A549 (cell line): ENCODE measurements at regions not wholly inside any gene's neighbourhood (a gene's known extent, or its start where the extent isn't known, plus 50 kb on each side); places are given as distances from the start of the nearest gene placed in this dataset.

ENCODE experiments used
- ATAC-seq, 2 experiments: fragments of 200-7000 bp in 1 of 2; fragments of >200 bp in 1 of 2; cut with Nextera tagmentation in 1 of 2; cut with Tn5 transposase in 1 of 2; 3 replicates each; pipeline versions ENCODE4 v1.8.0 to v1.9.1; 2018 to 2020; ENCODE audit warnings: mild to moderate bottlenecking in 1 of 2, moderate library complexity in 1 of 2
- CTCF ChIA-PET: fragments of 300-600 bp; sonication (Branson Sonifier 250); formaldehyde crosslinking; extraction: SDS; loops from one replicate; lab custom pipeline; 2021; ENCODE audit warnings: antibody characterized with exemption, inconsistent platforms; lab: Yijun Ruan, JAX
- POLR2A ChIA-PET: fragments of 350-600 bp; formaldehyde crosslinking; extraction: SDS; loops from one replicate; lab custom pipeline; 2021; ENCODE audit warnings: antibody characterized with exemption, inconsistent platforms; lab: Yijun Ruan, JAX
- DNase-seq, 2 experiments: peaks; one replicate each; pipeline versions ENCODE4 v3.0.0 to v3.0.0-alpha.2; 2011 to 2016; ENCODE audit warnings: low read depth in 1 of 2, low spot score in 1 of 2
- FAIRE-seq: peaks from 2 replicates; lab custom pipeline; 2011; peaks lifted over from hg19 to GRCh38; lab: Jason Lieb, UNC
- H3K27ac ChIP-seq, 2 experiments: fragments of >200 bp; sonication (Bioruptor Twin); formaldehyde crosslinking; 3 replicates each; pipeline ENCODE4 v1.5.1; 2016 to 2017
- H3K4me1 ChIP-seq: fragments of >200 bp; sonication (Bioruptor Twin); formaldehyde crosslinking; 3 replicates; pipeline ENCODE4 v1.6.1; 2016
- H3K4me2 ChIP-seq: fragments of >200 bp; sonication (Bioruptor Twin); formaldehyde crosslinking; 3 replicates; pipeline ENCODE4 v1.6.1; 2016
- H3K4me3 ChIP-seq: fragments of >200 bp; sonication (Bioruptor Twin); formaldehyde crosslinking; 3 replicates; pipeline ENCODE4 v1.5.1; 2016
- H3K9me3 ChIP-seq: fragments of >200 bp; sonication (Bioruptor Twin); formaldehyde crosslinking; 3 replicates; pipeline ENCODE4 v1.6.1; 2016
- BHLHE40 ChIP-seq: IDR thresholded peaks from 2 replicates; pipeline ENCODE4 v1.6.1; 2012; ENCODE audit warnings: low read depth, low read length, inconsistent platforms
- CBX2 ChIP-seq: fragments of 200-600 bp; sonication (generic); IDR thresholded peaks from 2 replicates; pipeline ENCODE4 v1.6.1; 2016; ENCODE audit warnings: low read depth, mild to moderate bottlenecking, borderline replicate concordance
- CHD2 ChIP-seq: fragments of 150-350 bp; IDR thresholded peaks from 2 replicates; pipeline ENCODE4 v1.6.1; 2014; ENCODE audit warnings: low read length; ENCODE audit not compliant: partially characterized antibody
- CHD4 ChIP-seq: fragments of 200-600 bp; sonication (generic); IDR thresholded peaks from 2 replicates; pipeline ENCODE4 v1.6.1; 2016; ENCODE audit warnings: antibody characterized with exemption, mild to moderate bottlenecking, borderline replicate concordance
- EHF ChIP-seq: fragments of 250-450 bp; sonication (Bioruptor Pico); IDR thresholded peaks from 2 replicates; pipeline ENCODE4 v1.5.0; 2020; ENCODE audit warnings: mild to moderate bottlenecking
- EP300 ChIP-seq, 2 experiments: fragments of >200 bp; sonication (Bioruptor Twin); formaldehyde crosslinking; IDR thresholded peaks; 2 replicates in 1 of 2; 3 replicates in 1 of 2; pipeline ENCODE4 v1.6.1; 2016 to 2017
- FOSB ChIP-seq: fragments of 250-450 bp; sonication (Bioruptor Pico); IDR thresholded peaks from 2 replicates; pipeline ENCODE4 v1.5.0; 2020; ENCODE audit warnings: mild to moderate bottlenecking, moderate library complexity
- FOXS1 ChIP-seq: fragments of 250-450 bp; sonication (Bioruptor Pico); IDR thresholded peaks from 2 replicates; pipeline ENCODE4 v1.5.0; 2020; ENCODE audit warnings: mild to moderate bottlenecking, moderate library complexity
- HDAC2 ChIP-seq: fragments of 200-600 bp; sonication (generic); IDR thresholded peaks from 2 replicates; pipeline ENCODE4 v1.6.1; 2016
- HEYL ChIP-seq: fragments of 250-450 bp; sonication (Bioruptor Pico); IDR thresholded peaks from 2 replicates; pipeline ENCODE4 v1.8.0; 2021; ENCODE audit warnings: mild to moderate bottlenecking, moderate library complexity
- HOXB5 ChIP-seq: fragments of 250-450 bp; sonication (Bioruptor Pico); IDR thresholded peaks from 2 replicates; pipeline ENCODE4 v1.5.0; 2020; ENCODE audit warnings: mild to moderate bottlenecking, moderate library complexity
- JUN ChIP-seq, 2 experiments: fragments of >200 bp; sonication (Bioruptor Twin); formaldehyde crosslinking; IDR thresholded peaks; 2 replicates in 1 of 2; 3 replicates in 1 of 2; pipeline ENCODE4 v1.6.1; 2016 to 2017
- JUNB ChIP-seq: fragments of >200 bp; sonication (Bioruptor Twin); formaldehyde crosslinking; IDR thresholded peaks from 2 replicates; pipeline ENCODE4 v1.6.1; 2016
- KDM1A ChIP-seq: fragments of 200-600 bp; sonication (generic); IDR thresholded peaks from 2 replicates; pipeline ENCODE4 v1.6.1; 2016; ENCODE audit warnings: low read depth, mild to moderate bottlenecking
- NPAS2 ChIP-seq: fragments of 250-450 bp; sonication (Bioruptor Pico); IDR thresholded peaks from 2 replicates; pipeline ENCODE4 v1.8.0; 2022; ENCODE audit warnings: mild to moderate bottlenecking, moderate library complexity, borderline replicate concordance
- PHF8 ChIP-seq: fragments of 200-600 bp; sonication (generic); IDR thresholded peaks from 2 replicates; pipeline ENCODE4 v1.6.1; 2016; ENCODE audit warnings: low read depth, mild to moderate bottlenecking, antibody characterized with exemption, moderate library complexity, borderline replicate concordance
- POLR2A ChIP-seq: IDR thresholded peaks from 2 replicates; pipeline ENCODE4 v1.6.1; 2012; ENCODE audit warnings: mild to moderate bottlenecking, low read length
- POLR2AphosphoS2 ChIP-seq: conservative IDR thresholded peaks from 2 replicates; pipeline ENCODE4 v1.6.1; 2012; ENCODE audit warnings: low read length, improper control_type of control experiment, inconsistent platforms
- RARB ChIP-seq: fragments of 250-450 bp; sonication (Bioruptor Pico); IDR thresholded peaks from 2 replicates; pipeline ENCODE4 v1.8.0; 2021; ENCODE audit warnings: mild to moderate bottlenecking, moderate library complexity
- TP53 ChIP-seq: fragments of 250-450 bp; sonication (Bioruptor Pico); IDR thresholded peaks from 2 replicates; pipeline ENCODE4 v1.5.0; 2021; ENCODE audit warnings: mild to moderate bottlenecking, moderate library complexity
- ZC3H11A ChIP-seq: fragments of 450-650 bp; IDR thresholded peaks from 2 replicates; pipeline ENCODE4 v1.6.1; 2014; ENCODE audit warnings: antibody characterized with exemption, mild to moderate bottlenecking
- ZFP36 ChIP-seq: fragments of 450-650 bp; IDR thresholded peaks from 2 replicates; pipeline ENCODE4 v1.6.1; 2014; ENCODE audit warnings: borderline replicate concordance; ENCODE audit not compliant: partially characterized antibody
- WGBS: methylation state at CpG from one replicate; pipeline ENCODE4 v1.1.6; 2017; ENCODE audit errors: missing lambda C conversion rate; 5-methylcytosine and 5-hydroxymethylcytosine counted together
- TF ChIP-seq, protein P1 (sequence below): fragments of 200-600 bp; sonication (generic); IDR thresholded peaks from 2 replicates; pipeline ENCODE4 v1.6.1; 2016; ENCODE audit warnings: antibody characterized with exemption, mild to moderate bottlenecking, moderate library complexity
- TF ChIP-seq, protein P2 (sequence below): IDR thresholded peaks from 2 replicates; pipeline ENCODE4 v1.6.1; 2012; ENCODE audit warnings: low read depth, borderline replicate concordance
- TF ChIP-seq, protein P3 (sequence below): fragments of 150-350 bp; IDR thresholded peaks from 2 replicates; pipeline ENCODE4 v1.6.1; 2014; ENCODE audit warnings: low read depth, mild to moderate bottlenecking, low read length
- TF ChIP-seq, protein P4 (sequence below): IDR thresholded peaks from 2 replicates; pipeline ENCODE4 v1.6.1; 2012

DNA sequence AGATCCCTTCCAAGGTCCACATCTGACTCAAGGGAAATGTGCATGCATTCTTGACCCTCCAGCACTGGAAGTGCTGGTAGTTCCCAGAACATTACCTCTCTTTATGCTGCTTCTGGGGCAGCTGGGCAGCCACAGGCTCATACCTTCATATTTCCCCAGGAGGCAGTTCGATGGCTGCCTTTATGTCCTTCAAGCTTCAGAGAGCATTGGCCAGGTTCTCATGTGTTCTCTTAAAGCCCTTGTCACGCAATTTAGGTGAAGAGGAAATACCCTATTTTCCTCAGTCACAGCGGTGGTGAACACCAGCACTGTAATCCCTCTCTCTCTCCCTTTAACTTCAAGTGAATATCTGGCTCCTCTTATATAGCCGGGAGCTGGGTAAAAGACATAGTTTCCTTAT lies 134.3 kb downstream of the MID1IP1 start:
- no peak overlapping the region for H3K4me3 ChIP-seq
- no peak for FAIRE-seq

DNA sequence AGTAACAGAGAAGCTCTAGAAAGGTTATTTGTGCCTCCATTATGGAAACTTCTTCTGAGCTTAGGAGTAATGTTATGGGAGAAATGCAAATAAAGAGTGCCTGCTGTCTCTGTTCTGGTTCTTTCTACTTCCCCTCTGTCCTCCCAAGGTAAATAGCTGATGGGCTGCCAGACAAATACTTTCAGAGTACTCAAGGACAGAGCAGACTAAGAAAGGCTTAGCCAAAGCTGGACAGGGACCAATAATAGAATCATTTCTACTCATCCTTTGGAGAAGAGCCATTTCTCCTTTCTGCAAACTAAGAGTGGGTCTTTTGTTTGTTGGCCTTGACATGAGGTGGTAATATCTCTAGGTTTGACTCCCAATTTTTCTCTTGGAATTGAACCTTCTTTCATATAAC lies 136.1 kb downstream of the MID1IP1 start:
- FAIRE-seq (no peak), DNase-seq (no peak), ATAC-seq (no peak)
- TF ChIP-seq, protein P1, sequence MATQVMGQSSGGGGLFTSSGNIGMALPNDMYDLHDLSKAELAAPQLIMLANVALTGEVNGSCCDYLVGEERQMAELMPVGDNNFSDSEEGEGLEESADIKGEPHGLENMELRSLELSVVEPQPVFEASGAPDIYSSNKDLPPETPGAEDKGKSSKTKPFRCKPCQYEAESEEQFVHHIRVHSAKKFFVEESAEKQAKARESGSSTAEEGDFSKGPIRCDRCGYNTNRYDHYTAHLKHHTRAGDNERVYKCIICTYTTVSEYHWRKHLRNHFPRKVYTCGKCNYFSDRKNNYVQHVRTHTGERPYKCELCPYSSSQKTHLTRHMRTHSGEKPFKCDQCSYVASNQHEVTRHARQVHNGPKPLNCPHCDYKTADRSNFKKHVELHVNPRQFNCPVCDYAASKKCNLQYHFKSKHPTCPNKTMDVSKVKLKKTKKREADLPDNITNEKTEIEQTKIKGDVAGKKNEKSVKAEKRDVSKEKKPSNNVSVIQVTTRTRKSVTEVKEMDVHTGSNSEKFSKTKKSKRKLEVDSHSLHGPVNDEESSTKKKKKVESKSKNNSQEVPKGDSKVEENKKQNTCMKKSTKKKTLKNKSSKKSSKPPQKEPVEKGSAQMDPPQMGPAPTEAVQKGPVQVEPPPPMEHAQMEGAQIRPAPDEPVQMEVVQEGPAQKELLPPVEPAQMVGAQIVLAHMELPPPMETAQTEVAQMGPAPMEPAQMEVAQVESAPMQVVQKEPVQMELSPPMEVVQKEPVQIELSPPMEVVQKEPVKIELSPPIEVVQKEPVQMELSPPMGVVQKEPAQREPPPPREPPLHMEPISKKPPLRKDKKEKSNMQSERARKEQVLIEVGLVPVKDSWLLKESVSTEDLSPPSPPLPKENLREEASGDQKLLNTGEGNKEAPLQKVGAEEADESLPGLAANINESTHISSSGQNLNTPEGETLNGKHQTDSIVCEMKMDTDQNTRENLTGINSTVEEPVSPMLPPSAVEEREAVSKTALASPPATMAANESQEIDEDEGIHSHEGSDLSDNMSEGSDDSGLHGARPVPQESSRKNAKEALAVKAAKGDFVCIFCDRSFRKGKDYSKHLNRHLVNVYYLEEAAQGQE = no peak
- TF ChIP-seq FOSB (CRISPR knock-in tag) (no peak), EHF (CRISPR knock-in tag) (no peak), ZC3H11A (no peak), RARB (no peak), TP53 (CRISPR knock-in tag) (no peak), HOXB5 (no peak), CHD4 (no peak), POLR2A (no peak), ZFP36 (no peak), EP300 (IDR thresholded peaks at IDR 0.05) (no peak), FOXS1 (no peak), CBX2 (no peak), PHF8 (no peak)
- TF ChIP-seq, protein P2, sequence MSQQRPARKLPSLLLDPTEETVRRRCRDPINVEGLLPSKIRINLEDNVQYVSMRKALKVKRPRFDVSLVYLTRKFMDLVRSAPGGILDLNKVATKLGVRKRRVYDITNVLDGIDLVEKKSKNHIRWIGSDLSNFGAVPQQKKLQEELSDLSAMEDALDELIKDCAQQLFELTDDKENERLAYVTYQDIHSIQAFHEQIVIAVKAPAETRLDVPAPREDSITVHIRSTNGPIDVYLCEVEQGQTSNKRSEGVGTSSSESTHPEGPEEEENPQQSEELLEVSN = no peak
- TF ChIP-seq, protein P3, sequence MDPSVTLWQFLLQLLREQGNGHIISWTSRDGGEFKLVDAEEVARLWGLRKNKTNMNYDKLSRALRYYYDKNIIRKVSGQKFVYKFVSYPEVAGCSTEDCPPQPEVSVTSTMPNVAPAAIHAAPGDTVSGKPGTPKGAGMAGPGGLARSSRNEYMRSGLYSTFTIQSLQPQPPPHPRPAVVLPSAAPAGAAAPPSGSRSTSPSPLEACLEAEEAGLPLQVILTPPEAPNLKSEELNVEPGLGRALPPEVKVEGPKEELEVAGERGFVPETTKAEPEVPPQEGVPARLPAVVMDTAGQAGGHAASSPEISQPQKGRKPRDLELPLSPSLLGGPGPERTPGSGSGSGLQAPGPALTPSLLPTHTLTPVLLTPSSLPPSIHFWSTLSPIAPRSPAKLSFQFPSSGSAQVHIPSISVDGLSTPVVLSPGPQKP = no peak
- Histone ChIP-seq H3K27ac (no peak overlapping the region), H3K9me3 (no peaks in the 10 kb centered on the region), H3K4me1 (no peaks in the 10 kb centered on the region), H3K4me3 (no peak overlapping the region), H3K4me2 (no peak overlapping the region)
- CTCF ChIA-PET = interaction anchor here (0.6 kb wide), 1 partner anchor 10 kb away, joined by 3 read pairs; no protein-coding TSS in a partner anchor
- POLR2A ChIA-PET = no interaction called here

More for the DNA sequence above, 134.3 kb downstream of the MID1IP1 start:
- Histone ChIP-seq H3K4me2 (no peak overlapping the region), H3K9me3 (no peaks in the 10 kb centered on the region), H3K27ac (no peak overlapping the region), H3K4me1 (no peaks in the 10 kb centered on the region)
- TF ChIP-seq HEYL (CRISPR knock-in tag) = no peak
- TF ChIP-seq, protein P4, sequence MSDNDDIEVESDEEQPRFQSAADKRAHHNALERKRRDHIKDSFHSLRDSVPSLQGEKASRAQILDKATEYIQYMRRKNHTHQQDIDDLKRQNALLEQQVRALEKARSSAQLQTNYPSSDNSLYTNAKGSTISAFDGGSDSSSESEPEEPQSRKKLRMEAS = no peak
- TF ChIP-seq, protein P1 = no peak
- no peak for TF ChIP-seq CBX2
- no peak for TF ChIP-seq BHLHE40
- TF ChIP-seq ZC3H11A = no peak
- TF ChIP-seq JUN (IDR thresholded peaks at IDR 0.05) = no peak
- TF ChIP-seq CHD2 = no peak
- TF ChIP-seq POLR2AphosphoS2 = no peak
- TF ChIP-seq HDAC2 = no peak
- TF ChIP-seq, protein P3 = no peak
- TF ChIP-seq ZFP36 = no peak
- TF ChIP-seq JUNB = no peak
- TF ChIP-seq KDM1A = no peak
- no peak for TF ChIP-seq NPAS2
- ChIA-PET CTCF (no interaction called here), POLR2A (no interaction called here)
- no peak for DNase-seq
- ATAC-seq = no peak
- 32% methylated on average over 4 of the region's 4 CpGs for WGBS
